ENCODE measurements at regions not wholly inside any gene's neighbourhood (a gene's known extent, or its start where the extent isn't known, plus 50 kb on each side); places are given as distances from the start of the nearest gene placed in this dataset.

GRCh38 chr1:245092638-245092976 is 62.2 kb upstream of the KIF26B start:
- no peak overlapping the region for H3K4me2 ChIP-seq (ENCODE audit: low read length)
- H3F3A ChIP-seq (ENCODE audit: insufficient read depth, low read length, poor library complexity, severe bottlenecking), result no peaks in the 10 kb centered on the region
- H3K79me2 ChIP-seq (replicated peaks; ENCODE audit: insufficient read depth, low read length), result no peaks in the 10 kb centered on the region
- H3K4me3 ChIP-seq (ENCODE audit: low read length), result no peak overlapping the region
- H3K9ac ChIP-seq (ENCODE audit: low read length), result no peak overlapping the region
- H3K27me3 ChIP-seq (ENCODE audit: insufficient read depth, low read depth, low read length), result no peaks in the 10 kb centered on the region
- no peaks in the 10 kb centered on the region for H3K9me3 ChIP-seq (ENCODE audit: low read length)
- no peaks in the 10 kb centered on the region for H3K36me3 ChIP-seq (ENCODE audit: insufficient read depth, low read length)
- TF ChIP-seq CTCF (IDR thresholded peaks at IDR 0.05; ENCODE audit: poor library complexity, severe bottlenecking), result no peak
- TF ChIP-seq MXI1 (conservative IDR thresholded peaks at IDR 0.05; ENCODE audit: poor library complexity, severe bottlenecking), result no peak
- no peak for TF ChIP-seq POLR2AphosphoS5 (IDR thresholded peaks at IDR 0.05)
- TF ChIP-seq RAD21 (conservative IDR thresholded peaks at IDR 0.05), result no peak
- no peak overlapping the region for H3K27ac ChIP-seq (ENCODE audit: low read length)
- no peak overlapping the region for H2AFZ ChIP-seq (ENCODE audit: low read depth, low read length)
- H4K20me1 ChIP-seq (ENCODE audit: insufficient read depth), result no peaks in the 10 kb centered on the region
- H3K9me2 ChIP-seq (ENCODE audit: insufficient read depth, low read length), result no peaks in the 10 kb centered on the region

- no peaks in the 10 kb centered on the region for H3K9me3 ChIP-seq (ENCODE audit: low read length)
- H2AFZ ChIP-seq (ENCODE audit: low read depth, low read length), result no peak overlapping the region
- H3K4me3 ChIP-seq (ENCODE audit: low read length), result no peak overlapping the region
- no peak overlapping the region for H3K4me2 ChIP-seq (ENCODE audit: low read length)
- H3K9ac ChIP-seq (ENCODE audit: low read length), result no peak overlapping the region
- no peak overlapping the region for H3K27ac ChIP-seq (ENCODE audit: low read length)
- no peaks in the 10 kb centered on the region for H4K20me1 ChIP-seq (ENCODE audit: insufficient read depth)
- H3K79me2 ChIP-seq (replicated peaks; ENCODE audit: insufficient read depth, low read length), result no peaks in the 10 kb centered on the region
- no peaks in the 10 kb centered on the region for H3K27me3 ChIP-seq (ENCODE audit: insufficient read depth, low read depth, low read length)
- H3F3A ChIP-seq (ENCODE audit: insufficient read depth, low read length, poor library complexity, severe bottlenecking), result no peaks in the 10 kb centered on the region
- H3K36me3 ChIP-seq (ENCODE audit: insufficient read depth, low read length), result no peaks in the 10 kb centered on the region
- no peaks in the 10 kb centered on the region for H3K9me2 ChIP-seq (ENCODE audit: insufficient read depth, low read length)
- no peak for TF ChIP-seq SMC3 (conservative IDR thresholded peaks at IDR 0.05; ENCODE audit: poor library complexity)
- TF ChIP-seq EZH2 (IDR thresholded peaks at IDR 0.05; ENCODE audit: borderline replicate concordance, insufficient read depth, low read length, poor library complexity, severe bottlenecking), result no peak
- no peak for TF ChIP-seq TAF1 (IDR thresholded peaks at IDR 0.05; ENCODE audit: low read depth)
- TF ChIP-seq EP300 (conservative IDR thresholded peaks at IDR 0.05; ENCODE audit: poor library complexity, severe bottlenecking), result no peak
- TF ChIP-seq POLR2AphosphoS5 (IDR thresholded peaks at IDR 0.05), result no peak
- TF ChIP-seq REST (IDR thresholded peaks at IDR 0.05; ENCODE audit: borderline replicate concordance), result no peak
- TF ChIP-seq MXI1 (conservative IDR thresholded peaks at IDR 0.05; ENCODE audit: poor library complexity, severe bottlenecking), result no peak
- TF ChIP-seq RAD21 (conservative IDR thresholded peaks at IDR 0.05), result no peak
- TF ChIP-seq CTCF (IDR thresholded peaks at IDR 0.05; ENCODE audit: poor library complexity, severe bottlenecking), result no peak
Measured at GRCh38 chr1:245091818-245092637, 62.8 kb upstream of the KIF26B start.

All from neural cell (in vitro differentiated cells).